Activated naive CD8-positive, alpha-beta T cell treated with anti-CD3 and anti-CD28 coated beads, Interleukin-2, amount 50 U/mL, for 24 hours (primary cell): ENCODE measurements at regions not wholly inside any gene's neighbourhood (a gene's known extent, or its start where the extent isn't known, plus 50 kb on each side); places are given as distances from the start of the nearest gene placed in this dataset.
"Not testable (repeated sequence)": the region's sequence is repeated elsewhere in the genome, so short reads cannot be mapped to it uniquely, and the experiment has no call there.

Source experiments
- ATAC-seq: fragments of 150-1000 bp; cut with Tn5 transposase; one replicate; pipeline ENCODE4 v1.10.0; 2021
- DNase-seq: peaks from one replicate; pipeline ENCODE4 v3.0.0; 2021
- H3K27ac Mint-ChIP-seq: one replicate; pipeline ENCODE4 v1.8.0; 2021; ENCODE audit warnings: mild to moderate bottlenecking, mixed read lengths
- H3K27me3 Mint-ChIP-seq: one replicate; pipeline ENCODE4 v1.8.0; 2021; ENCODE audit warnings: mixed read lengths
- H3K36me3 Mint-ChIP-seq: one replicate; pipeline ENCODE4 v1.8.0; 2021; ENCODE audit warnings: low read depth, mixed read lengths
- H3K4me1 Mint-ChIP-seq: one replicate; pipeline ENCODE4 v1.8.0; 2021; ENCODE audit warnings: mixed read lengths
- H3K4me3 Mint-ChIP-seq: one replicate; pipeline ENCODE4 v1.8.0; 2021; ENCODE audit warnings: mild to moderate bottlenecking, moderate library complexity, mixed read lengths
- H3K9me3 Mint-ChIP-seq: one replicate; pipeline ENCODE4 v1.8.0; 2021; ENCODE audit warnings: mixed read lengths

- DNase-seq = no peak
- no peaks in the 10 kb centered on the region for H3K36me3 Mint-ChIP-seq
- no peak overlapping the region for H3K4me3 Mint-ChIP-seq
- H3K9me3 Mint-ChIP-seq = no peaks in the 10 kb centered on the region
- no peaks in the 10 kb centered on the region for H3K4me1 Mint-ChIP-seq
- H3K27ac Mint-ChIP-seq = no peak overlapping the region
- ATAC-seq = no peak
- H3K27me3 Mint-ChIP-seq = no peaks in the 10 kb centered on the region
Measured at GRCh38 chr2:193114827-193115226, 920.1 kb upstream of the TMEFF2 start.

GRCh38 chr2:193112986-193113385 is 918.3 kb upstream of the TMEFF2 start:
- no peak for ATAC-seq
- no peaks in the 10 kb centered on the region for H3K4me1 Mint-ChIP-seq

GRCh38 chr2:193103064-193103463 is 908.3 kb upstream of the TMEFF2 start:
- DNase-seq (no peak), ATAC-seq (no peak)
- Mint-ChIP-seq H3K4me1 (no peaks in the 10 kb centered on the region), H3K9me3 (no peaks in the 10 kb centered on the region), H3K4me3 (no peak overlapping the region), H3K27me3 (no peaks in the 10 kb centered on the region), H3K27ac (no peak overlapping the region), H3K36me3 (no peaks in the 10 kb centered on the region)

More at GRCh38 chr2:193112986-193113385, 918.3 kb upstream of the TMEFF2 start:
- no peak overlapping the region for H3K4me3 Mint-ChIP-seq
- H3K36me3 Mint-ChIP-seq = no peaks in the 10 kb centered on the region
- DNase-seq = no peak
- H3K9me3 Mint-ChIP-seq = no peaks in the 10 kb centered on the region
- no peaks in the 10 kb centered on the region for H3K27me3 Mint-ChIP-seq
- no peak overlapping the region for H3K27ac Mint-ChIP-seq

GRCh38 chr2:193101591-193101990 is 906.9 kb upstream of the TMEFF2 start:
- no peak for ATAC-seq
- no peaks in the 10 kb centered on the region for H3K27me3 Mint-ChIP-seq

GRCh38 chr2:193088026-193088425 is 893.3 kb upstream of the TMEFF2 start:
- no peak for DNase-seq
- no peak overlapping the region for H3K4me3 Mint-ChIP-seq
- no peaks in the 10 kb centered on the region for H3K4me1 Mint-ChIP-seq
- no peak overlapping the region for H3K27ac Mint-ChIP-seq
- H3K36me3 Mint-ChIP-seq = no peaks in the 10 kb centered on the region
- no peak for ATAC-seq
- H3K27me3 Mint-ChIP-seq = no peaks in the 10 kb centered on the region
- H3K9me3 Mint-ChIP-seq = peaks cover 4% of the 10 kb centered on the region

More at GRCh38 chr2:193101591-193101990, 906.9 kb upstream of the TMEFF2 start:
- Mint-ChIP-seq H3K36me3 (no peaks in the 10 kb centered on the region), H3K9me3 (no peaks in the 10 kb centered on the region), H3K4me1 (no peaks in the 10 kb centered on the region), H3K27ac (no peak overlapping the region), H3K4me3 (no peak overlapping the region)
- no peak for DNase-seq

- Mint-ChIP-seq H3K9me3 (no peaks in the 10 kb centered on the region), H3K36me3 (no peaks in the 10 kb centered on the region), H3K27ac (no peak overlapping the region), H3K27me3 (no peaks in the 10 kb centered on the region), H3K4me3 (no peak overlapping the region), H3K4me1 (no peaks in the 10 kb centered on the region)
- DNase-seq (no peak), ATAC-seq (no peak)
Measured at GRCh38 chr2:193076995-193077394, 882.3 kb upstream of the TMEFF2 start.

GRCh38 chr2:193074933-193075332 is 880.2 kb upstream of the TMEFF2 start:
- no peaks in the 10 kb centered on the region for H3K4me1 Mint-ChIP-seq
- peaks cover 3% of the 10 kb centered on the region for H3K9me3 Mint-ChIP-seq
- no peak overlapping the region for H3K4me3 Mint-ChIP-seq
- H3K27me3 Mint-ChIP-seq = no peaks in the 10 kb centered on the region
- H3K36me3 Mint-ChIP-seq = no peaks in the 10 kb centered on the region
- no peak for ATAC-seq
- DNase-seq = no peak
- no peak overlapping the region for H3K27ac Mint-ChIP-seq

GRCh38 chr2:193072647-193073046 is 877.9 kb upstream of the TMEFF2 start:
- Mint-ChIP-seq H3K9me3 (peaks cover 3% of the 10 kb centered on the region), H3K27me3 (no peaks in the 10 kb centered on the region), H3K4me1 (no peaks in the 10 kb centered on the region), H3K27ac (no peak overlapping the region), H3K4me3 (no peak overlapping the region), H3K36me3 (no peaks in the 10 kb centered on the region)
- no peak for ATAC-seq
- DNase-seq = no peak

GRCh38 chr2:193025556-193025955 is 830.8 kb upstream of the TMEFF2 start:
- H3K4me3 Mint-ChIP-seq, H3K4me1 Mint-ChIP-seq, H3K27ac Mint-ChIP-seq, DNase-seq, ATAC-seq, H3K27me3 Mint-ChIP-seq, H3K36me3 Mint-ChIP-seq: not testable (repeated sequence)
- peaks cover 29% of the 10 kb centered on the region for H3K9me3 Mint-ChIP-seq

GRCh38 chr2:193024791-193025190 is 830.1 kb upstream of the TMEFF2 start:
- H3K9me3 Mint-ChIP-seq = peaks cover 25% of the 10 kb centered on the region
- H3K27me3 Mint-ChIP-seq = no peaks in the 10 kb centered on the region
- H3K27ac Mint-ChIP-seq = no peak overlapping the region
- ATAC-seq (no peak), DNase-seq (no peak)
- no peaks in the 10 kb centered on the region for H3K36me3 Mint-ChIP-seq
- no peaks in the 10 kb centered on the region for H3K4me1 Mint-ChIP-seq
- no peak overlapping the region for H3K4me3 Mint-ChIP-seq

GRCh38 chr2:193011870-193012269 is 817.1 kb upstream of the TMEFF2 start:
- Mint-ChIP-seq H3K4me3 (no peak overlapping the region), H3K36me3 (no peaks in the 10 kb centered on the region), H3K9me3 (peaks cover 4% of the 10 kb centered on the region), H3K4me1 (no peaks in the 10 kb centered on the region), H3K27ac (no peak overlapping the region), H3K27me3 (no peaks in the 10 kb centered on the region)
- no peak for ATAC-seq
- DNase-seq = no peak

GRCh38 chr2:192993059-192993458 is 798.3 kb upstream of the TMEFF2 start:
- Mint-ChIP-seq H3K27me3 (no peaks in the 10 kb centered on the region), H3K9me3 (peaks cover 6% of the 10 kb centered on the region), H3K36me3 (no peaks in the 10 kb centered on the region), H3K4me1 (no peaks in the 10 kb centered on the region), H3K27ac (no peak overlapping the region), H3K4me3 (no peak overlapping the region)
- ATAC-seq = no peak
- DNase-seq = no peak

- no peaks in the 10 kb centered on the region for H3K27me3 Mint-ChIP-seq
- DNase-seq = no peak
- H3K27ac Mint-ChIP-seq = no peak overlapping the region
- no peaks in the 10 kb centered on the region for H3K9me3 Mint-ChIP-seq
- H3K36me3 Mint-ChIP-seq = no peaks in the 10 kb centered on the region
- H3K4me3 Mint-ChIP-seq = no peak overlapping the region
- no peaks in the 10 kb centered on the region for H3K4me1 Mint-ChIP-seq
- ATAC-seq = no peak
Measured at GRCh38 chr2:192983173-192983572, 788.4 kb upstream of the TMEFF2 start.

GRCh38 chr2:192978395-192978794 is 783.7 kb upstream of the TMEFF2 start:
- DNase-seq (no peak), ATAC-seq (no peak)
- Mint-ChIP-seq H3K36me3 (no peaks in the 10 kb centered on the region), H3K27ac (no peak overlapping the region), H3K27me3 (no peaks in the 10 kb centered on the region), H3K4me3 (no peak overlapping the region), H3K9me3 (no peaks in the 10 kb centered on the region), H3K4me1 (no peaks in the 10 kb centered on the region)

- Mint-ChIP-seq H3K27me3 (no peaks in the 10 kb centered on the region), H3K36me3 (no peaks in the 10 kb centered on the region), H3K4me1 (no peaks in the 10 kb centered on the region), H3K9me3 (no peaks in the 10 kb centered on the region), H3K27ac (no peak overlapping the region), H3K4me3 (no peak overlapping the region)
- ATAC-seq (no peak), DNase-seq (no peak)
Measured at GRCh38 chr2:192971981-192972380, 777.2 kb upstream of the TMEFF2 start.

- Mint-ChIP-seq H3K4me1 (no peaks in the 10 kb centered on the region), H3K27ac (no peak overlapping the region), H3K27me3 (no peaks in the 10 kb centered on the region), H3K36me3 (no peaks in the 10 kb centered on the region), H3K4me3 (no peak overlapping the region), H3K9me3 (no peaks in the 10 kb centered on the region)
- no peak for ATAC-seq
- no peak for DNase-seq
Measured at GRCh38 chr2:192969055-192969454, 774.3 kb upstream of the TMEFF2 start.
